ENCODE measurements at regions not wholly inside any gene's neighbourhood (a gene's known extent, or its start where the extent isn't known, plus 50 kb on each side); places are given as distances from the start of the nearest gene placed in this dataset.

- no peak overlapping the region for H3K4me3 ChIP-seq (ENCODE audit: control insufficient read depth in 1 of 7, extremely low read depth in 1 of 7, insufficient read depth in 4 of 7, low read depth in 2 of 7, low read length in 6 of 7)
- H3K4me1 ChIP-seq (ENCODE audit: control extremely low read depth in 1 of 4, control insufficient read depth in 4 of 4, insufficient read depth in 4 of 4, low read length in 3 of 4) = no peaks in the 10 kb centered on the region
- DNase-seq = no peak
- no peaks in the 10 kb centered on the region for H3K9me3 ChIP-seq (ENCODE audit: control extremely low read depth in 1 of 5, control insufficient read depth in 4 of 5, insufficient read depth in 2 of 5, low read depth in 1 of 5, low read length in 4 of 5)
- H3K27ac ChIP-seq (ENCODE audit: insufficient read depth in 1 of 2, low read depth in 1 of 2, low read length in 2 of 2, poor library complexity in 1 of 2, severe bottlenecking in 2 of 2) = no peak overlapping the region
- H3K27me3 ChIP-seq (replicated peaks in 2 of 5; ENCODE audit: control insufficient read depth in 4 of 5, insufficient read depth in 5 of 5, low read length in 4 of 5) = peaks cover 0 to 9% (median 0%) of the 10 kb centered on the region in 5 experiments
- ChIA-PET POLR2A (no interaction called here), CTCF (no interaction called here)
- no peaks in the 10 kb centered on the region for H3K36me3 ChIP-seq (ENCODE audit: control insufficient read depth in 4 of 4, insufficient read depth in 4 of 4, low read length in 3 of 4)
Observed at GRCh38 chr7:121574109-121574508, 178.0 kb upstream of the FAM3C start.

- CTCF ChIA-PET = interaction anchor here (1.0 kb wide), 1 partner anchor 117 kb away, joined by 3 read pairs; no protein-coding TSS in a partner anchor
- WGBS (ENCODE audit: insufficient coverage) = 98% methylated on average over 6 of the region's 7 CpGs
- no peak overlapping the region for H3K27ac ChIP-seq (ENCODE audit: insufficient read depth in 1 of 2, low read depth in 1 of 2, low read length in 2 of 2, poor library complexity in 1 of 2, severe bottlenecking in 2 of 2)
- H3K9me3 ChIP-seq (ENCODE audit: control extremely low read depth in 1 of 5, control insufficient read depth in 4 of 5, insufficient read depth in 2 of 5, low read depth in 1 of 5, low read length in 4 of 5) = no peaks in the 10 kb centered on the region
- H3K4me3 ChIP-seq (ENCODE audit: control insufficient read depth in 1 of 7, extremely low read depth in 1 of 7, insufficient read depth in 4 of 7, low read depth in 2 of 7, low read length in 6 of 7) = no peak overlapping the region
- no peaks in the 10 kb centered on the region for H3K36me3 ChIP-seq (ENCODE audit: control insufficient read depth in 4 of 4, insufficient read depth in 4 of 4, low read length in 3 of 4)
- peaks cover 0 to 9% (median 0%) of the 10 kb centered on the region in 5 experiments for H3K27me3 ChIP-seq (replicated peaks in 2 of 5; ENCODE audit: control insufficient read depth in 4 of 5, insufficient read depth in 5 of 5, low read length in 4 of 5)
- DNase-seq = no peak
- no peaks in the 10 kb centered on the region for H3K4me1 ChIP-seq (ENCODE audit: control extremely low read depth in 1 of 4, control insufficient read depth in 4 of 4, insufficient read depth in 4 of 4, low read length in 3 of 4)
- POLR2A ChIA-PET = interaction anchor here (0.6 kb wide), 1 partner anchor 1297 kb away, joined by 4 read pairs; no protein-coding TSS in a partner anchor
Observed at GRCh38 chr7:121572615-121573014, 176.5 kb upstream of the FAM3C start.

GRCh38 chr7:121570365-121570764, 174.3 kb upstream of the FAM3C start:
- Histone ChIP-seq H3K36me3 (ENCODE audit: control insufficient read depth in 4 of 4, insufficient read depth in 4 of 4, low read length in 3 of 4) (no peaks in the 10 kb centered on the region), H3K27ac (ENCODE audit: insufficient read depth in 1 of 2, low read depth in 1 of 2, low read length in 2 of 2, poor library complexity in 1 of 2, severe bottlenecking in 2 of 2) (no peak overlapping the region), H3K4me3 (ENCODE audit: control insufficient read depth in 1 of 7, extremely low read depth in 1 of 7, insufficient read depth in 4 of 7, low read depth in 2 of 7, low read length in 6 of 7) (no peak overlapping the region), H3K27me3 (replicated peaks in 2 of 5; ENCODE audit: control insufficient read depth in 4 of 5, insufficient read depth in 5 of 5, low read length in 4 of 5) (peaks cover 0 to 3% (median 0%) of the 10 kb centered on the region in 5 experiments), H3K4me1 (ENCODE audit: control extremely low read depth in 1 of 4, control insufficient read depth in 4 of 4, insufficient read depth in 4 of 4, low read length in 3 of 4) (no peaks in the 10 kb centered on the region), H3K9me3 (ENCODE audit: control extremely low read depth in 1 of 5, control insufficient read depth in 4 of 5, insufficient read depth in 2 of 5, low read depth in 1 of 5, low read length in 4 of 5) (no peaks in the 10 kb centered on the region)
- WGBS (ENCODE audit: insufficient coverage) = 90% methylated on average over 2 of the region's 3 CpGs
- no peak for DNase-seq
- CTCF ChIA-PET = no interaction called here
- POLR2A ChIA-PET = no interaction called here

GRCh38 chr7:121563177-121563576, 167.1 kb upstream of the FAM3C start:
- Histone ChIP-seq H3K4me1 (ENCODE audit: control extremely low read depth in 1 of 4, control insufficient read depth in 4 of 4, insufficient read depth in 4 of 4, low read length in 3 of 4) (no peaks in the 10 kb centered on the region), H3K9me3 (ENCODE audit: control extremely low read depth in 1 of 5, control insufficient read depth in 4 of 5, insufficient read depth in 2 of 5, low read depth in 1 of 5, low read length in 4 of 5) (no peaks in the 10 kb centered on the region), H3K27ac (ENCODE audit: insufficient read depth in 1 of 2, low read depth in 1 of 2, low read length in 2 of 2, poor library complexity in 1 of 2, severe bottlenecking in 2 of 2) (no peak overlapping the region), H3K36me3 (ENCODE audit: control insufficient read depth in 4 of 4, insufficient read depth in 4 of 4, low read length in 3 of 4) (no peaks in the 10 kb centered on the region), H3K27me3 (replicated peaks in 2 of 5; ENCODE audit: control insufficient read depth in 4 of 5, insufficient read depth in 5 of 5, low read length in 4 of 5) (no peaks in the 10 kb centered on the region), H3K4me3 (ENCODE audit: control insufficient read depth in 1 of 7, extremely low read depth in 1 of 7, insufficient read depth in 4 of 7, low read depth in 2 of 7, low read length in 6 of 7) (no peak overlapping the region)
- CTCF ChIA-PET = no interaction called here
- no peak for DNase-seq
- 100% methylated on average over 1 of the region's 1 CpG for WGBS (ENCODE audit: insufficient coverage)
- POLR2A ChIA-PET = no interaction called here

GRCh38 chr7:121562259-121562658, 166.2 kb upstream of the FAM3C start:
- Histone ChIP-seq H3K36me3 (ENCODE audit: control insufficient read depth in 4 of 4, insufficient read depth in 4 of 4, low read length in 3 of 4) (no peaks in the 10 kb centered on the region), H3K27ac (ENCODE audit: insufficient read depth in 1 of 2, low read depth in 1 of 2, low read length in 2 of 2, poor library complexity in 1 of 2, severe bottlenecking in 2 of 2) (no peak overlapping the region), H3K4me1 (ENCODE audit: control extremely low read depth in 1 of 4, control insufficient read depth in 4 of 4, insufficient read depth in 4 of 4, low read length in 3 of 4) (no peaks in the 10 kb centered on the region), H3K9me3 (ENCODE audit: control extremely low read depth in 1 of 5, control insufficient read depth in 4 of 5, insufficient read depth in 2 of 5, low read depth in 1 of 5, low read length in 4 of 5) (no peaks in the 10 kb centered on the region), H3K4me3 (ENCODE audit: control insufficient read depth in 1 of 7, extremely low read depth in 1 of 7, insufficient read depth in 4 of 7, low read depth in 2 of 7, low read length in 6 of 7) (no peak overlapping the region), H3K27me3 (replicated peaks in 2 of 5; ENCODE audit: control insufficient read depth in 4 of 5, insufficient read depth in 5 of 5, low read length in 4 of 5) (no peaks in the 10 kb centered on the region)
- DNase-seq = no peak
- POLR2A ChIA-PET = no interaction called here
- no CpG with 5 or more reads among the region's 1 CpG for WGBS (ENCODE audit: insufficient coverage)
- CTCF ChIA-PET = no interaction called here

GRCh38 chr7:121561717-121562116, 165.6 kb upstream of the FAM3C start:
- Histone ChIP-seq H3K4me3 (ENCODE audit: control insufficient read depth in 1 of 7, extremely low read depth in 1 of 7, insufficient read depth in 4 of 7, low read depth in 2 of 7, low read length in 6 of 7) (no peak overlapping the region), H3K9me3 (ENCODE audit: control extremely low read depth in 1 of 5, control insufficient read depth in 4 of 5, insufficient read depth in 2 of 5, low read depth in 1 of 5, low read length in 4 of 5) (no peaks in the 10 kb centered on the region), H3K27me3 (replicated peaks in 2 of 5; ENCODE audit: control insufficient read depth in 4 of 5, insufficient read depth in 5 of 5, low read length in 4 of 5) (no peaks in the 10 kb centered on the region), H3K4me1 (ENCODE audit: control extremely low read depth in 1 of 4, control insufficient read depth in 4 of 4, insufficient read depth in 4 of 4, low read length in 3 of 4) (no peaks in the 10 kb centered on the region), H3K27ac (ENCODE audit: insufficient read depth in 1 of 2, low read depth in 1 of 2, low read length in 2 of 2, poor library complexity in 1 of 2, severe bottlenecking in 2 of 2) (no peak overlapping the region), H3K36me3 (ENCODE audit: control insufficient read depth in 4 of 4, insufficient read depth in 4 of 4, low read length in 3 of 4) (no peaks in the 10 kb centered on the region)
- POLR2A ChIA-PET = no interaction called here
- DNase-seq = no peak
- CTCF ChIA-PET = no interaction called here
- no CpG with 5 or more reads among the region's 1 CpG for WGBS (ENCODE audit: insufficient coverage)

- Histone ChIP-seq H3K27ac (ENCODE audit: insufficient read depth in 1 of 2, low read depth in 1 of 2, low read length in 2 of 2, poor library complexity in 1 of 2, severe bottlenecking in 2 of 2) (no peak overlapping the region), H3K9me3 (ENCODE audit: control extremely low read depth in 1 of 5, control insufficient read depth in 4 of 5, insufficient read depth in 2 of 5, low read depth in 1 of 5, low read length in 4 of 5) (no peaks in the 10 kb centered on the region), H3K36me3 (ENCODE audit: control insufficient read depth in 4 of 4, insufficient read depth in 4 of 4, low read length in 3 of 4) (no peaks in the 10 kb centered on the region), H3K27me3 (replicated peaks in 2 of 5; ENCODE audit: control insufficient read depth in 4 of 5, insufficient read depth in 5 of 5, low read length in 4 of 5) (peaks cover 0 to 2% (median 0%) of the 10 kb centered on the region in 5 experiments), H3K4me1 (ENCODE audit: control extremely low read depth in 1 of 4, control insufficient read depth in 4 of 4, insufficient read depth in 4 of 4, low read length in 3 of 4) (no peaks in the 10 kb centered on the region), H3K4me3 (ENCODE audit: control insufficient read depth in 1 of 7, extremely low read depth in 1 of 7, insufficient read depth in 4 of 7, low read depth in 2 of 7, low read length in 6 of 7) (no peak overlapping the region)
- no CpG with 5 or more reads among the region's 3 CpGs for WGBS (ENCODE audit: insufficient coverage)
- ChIA-PET POLR2A (no interaction called here), CTCF (no interaction called here)
- no peak for DNase-seq
Observed at GRCh38 chr7:121560267-121560990, 164.3 kb upstream of the FAM3C start.

All from common myeloid progenitor, CD34-positive (primary cell).